Panc1 (cell line): ENCODE measurements at regions not wholly inside any gene's neighbourhood (a gene's known extent, or its start where the extent isn't known, plus 50 kb on each side); places are given as distances from the start of the nearest gene placed in this dataset.

Experiments
- CTCF ChIP-seq: fragments of 450-650 bp; IDR thresholded peaks from 2 replicates; pipeline ENCODE4 v1.5.1; 2017; ENCODE audit warnings: mild to moderate bottlenecking
- POLR2AphosphoS5 ChIP-seq: IDR thresholded peaks from 2 replicates; pipeline ENCODE4 v1.6.1; 2012; ENCODE audit warnings: mild to moderate bottlenecking, low read depth, low read length, moderate library complexity
- REST ChIP-seq, 2 experiments: IDR thresholded peaks; 2 replicates each; pipeline ENCODE4 v1.6.1; 2011 to 2012; ENCODE audit warnings: low read depth in 2 of 2, control low read depth in 1 of 2, low read length in 1 of 2, mild to moderate bottlenecking in 1 of 2, moderate library complexity in 1 of 2; ENCODE audit not compliant: insufficient read depth in 1 of 2
- SIN3A ChIP-seq: IDR thresholded peaks from 2 replicates; pipeline ENCODE4 v1.6.1; 2012; ENCODE audit warnings: low read depth, mild to moderate bottlenecking, low read length, moderate library complexity, borderline replicate concordance; ENCODE audit not compliant: insufficient read depth

- no peak for TF ChIP-seq CTCF
- TF ChIP-seq POLR2AphosphoS5, result no peak
- TF ChIP-seq REST (IDR thresholded peaks at IDR 0.05; ENCODE audit: insufficient read depth in 1 of 2, low read depth in 2 of 2, low read length in 1 of 2), result no peak
- no peak for TF ChIP-seq SIN3A
Observed at GRCh38 chr2:234814374-234814773, 137.4 kb upstream of the SH3BP4 start.
